Astrocyte (in vitro differentiated cells and primary cell): ENCODE measurements at regions not wholly inside any gene's neighbourhood (a gene's known extent, or its start where the extent isn't known, plus 50 kb on each side); places are given as distances from the start of the nearest gene placed in this dataset.

Source experiments
- DNase-seq: peaks from one replicate; pipeline ENCODE4 v3.0.0-alpha.2; 2010; ENCODE audit warnings: low read depth
- FAIRE-seq: peaks from 2 replicates; lab custom pipeline; 2011; peaks lifted over from hg19 to GRCh38; lab: Jason Lieb, UNC
- H2AFZ ChIP-seq: 2 replicates; pipeline ENCODE4 v1.6.0; 2012; ENCODE audit warnings: low read depth, low read length, inconsistent platforms
- H3K27ac ChIP-seq: 2 replicates; pipeline ENCODE4 v1.5.1; 2011; ENCODE audit warnings: low read depth, low read length, inconsistent platforms
- H3K27me3 ChIP-seq: 2 replicates; pipeline ENCODE4 v1.6.0; 2011; ENCODE audit warnings: low read length, inconsistent platforms; ENCODE audit not compliant: insufficient read depth
- H3K36me3 ChIP-seq: 2 replicates; pipeline ENCODE4 v1.5.1; 2011; ENCODE audit warnings: low read length, inconsistent platforms; ENCODE audit not compliant: insufficient read depth
- H3K4me1 ChIP-seq: 2 replicates; pipeline ENCODE4 v1.5.1; 2011; ENCODE audit warnings: low read length, inconsistent platforms; ENCODE audit not compliant: insufficient read depth
- H3K4me2 ChIP-seq: 2 replicates; pipeline ENCODE4 v1.6.0; 2012; ENCODE audit warnings: low read length, inconsistent platforms
- H3K4me3 ChIP-seq: 2 replicates; pipeline ENCODE4 v1.5.1; 2011; ENCODE audit warnings: low read depth, mild to moderate bottlenecking, low read length, inconsistent platforms; ENCODE audit not compliant: insufficient read depth
- H3K79me2 ChIP-seq: 2 replicates; pipeline ENCODE4 v1.6.0; 2012; ENCODE audit warnings: mild to moderate bottlenecking, low read length, inconsistent platforms; ENCODE audit not compliant: insufficient read depth
- H3K9ac ChIP-seq: 2 replicates; pipeline ENCODE4 v1.6.0; 2012; ENCODE audit warnings: mild to moderate bottlenecking, low read length, inconsistent platforms
- H3K9me3 ChIP-seq: 2 replicates; pipeline ENCODE4 v1.5.1; 2012; ENCODE audit warnings: low read depth, mild to moderate bottlenecking, low read length, inconsistent platforms; ENCODE audit not compliant: insufficient read depth
- H4K20me1 ChIP-seq: 2 replicates; pipeline ENCODE4 v1.6.0; 2012; ENCODE audit warnings: low read length, inconsistent platforms; ENCODE audit not compliant: insufficient read depth
- H3K27ac Mint-ChIP-seq: one replicate; pipeline ENCODE4 v1.8.0; 2021; ENCODE audit warnings: mild to moderate bottlenecking, mixed read lengths; ENCODE audit not compliant: unreplicated experiment
- H3K27me3 Mint-ChIP-seq: one replicate; pipeline ENCODE4 v1.8.0; 2021; ENCODE audit warnings: low read depth, mixed read lengths; ENCODE audit not compliant: unreplicated experiment
- H3K36me3 Mint-ChIP-seq: one replicate; pipeline ENCODE4 v1.8.0; 2021; ENCODE audit warnings: low read depth, mixed read lengths; ENCODE audit not compliant: unreplicated experiment
- H3K4me1 Mint-ChIP-seq: one replicate; pipeline ENCODE4 v1.8.0; 2021; ENCODE audit warnings: low read depth, mixed read lengths; ENCODE audit not compliant: unreplicated experiment
- H3K4me3 Mint-ChIP-seq: one replicate; pipeline ENCODE4 v1.8.0; 2021; ENCODE audit warnings: mild to moderate bottlenecking, moderate library complexity, mixed read lengths; ENCODE audit not compliant: unreplicated experiment
- H3K9me3 Mint-ChIP-seq: one replicate; pipeline ENCODE4 v1.8.0; 2021; ENCODE audit warnings: mild to moderate bottlenecking, mixed read lengths; ENCODE audit not compliant: unreplicated experiment
- EZH2 ChIP-seq: IDR thresholded peaks from 2 replicates; pipeline ENCODE4 v1.6.1; 2012; ENCODE audit warnings: mild to moderate bottlenecking, low read length, inconsistent platforms; ENCODE audit not compliant: insufficient read depth
- TF ChIP-seq, protein P1 (sequence below): IDR thresholded peaks from 2 replicates; pipeline ENCODE4 v1.5.1; 2011; ENCODE audit warnings: low read depth, mild to moderate bottlenecking, inconsistent platforms, low read length, moderate library complexity; ENCODE audit not compliant: insufficient read depth

DNA sequence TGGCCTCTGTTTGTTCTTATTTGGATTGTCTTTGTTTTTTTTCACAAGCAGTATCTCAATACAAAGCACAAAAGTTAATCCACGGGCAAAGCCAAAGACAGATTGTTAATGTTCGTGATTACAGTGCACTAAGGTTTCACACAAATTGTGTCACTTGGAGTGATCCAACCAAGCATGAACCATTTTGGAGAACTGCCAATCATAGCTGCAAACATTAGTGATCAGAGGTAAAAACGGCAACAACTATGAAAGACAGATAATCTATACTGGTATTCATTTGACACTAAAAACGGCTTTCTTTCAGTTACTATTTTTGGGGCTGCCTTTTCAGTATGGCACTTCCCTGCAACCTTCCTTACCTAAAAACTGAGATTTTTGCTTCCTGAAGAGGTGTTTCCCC is 213.1 kb upstream of the GULP1 start:
- H3K4me2 ChIP-seq, result peak overlapping the region; percentile 43
- H3K4me1 Mint-ChIP-seq, result peaks cover 14% of the 10 kb centered on the region
- no peaks in the 10 kb centered on the region for H3K36me3 ChIP-seq
- H3K9me3 ChIP-seq, result no peaks in the 10 kb centered on the region
- no peak overlapping the region for H3K9ac ChIP-seq
- DNase-seq (peak; percentile 25), FAIRE-seq (peak; percentile 62)
- no peak overlapping the region for H3K4me3 ChIP-seq
- H3K36me3 Mint-ChIP-seq, result no peaks in the 10 kb centered on the region
- H3K27me3 ChIP-seq, result peaks cover 7% of the 10 kb centered on the region
- peak overlapping the region; percentile 99 for H3K27ac Mint-ChIP-seq
- no peak overlapping the region for H2AFZ ChIP-seq
- no peak overlapping the region for H3K27ac ChIP-seq
- no peaks in the 10 kb centered on the region for H3K79me2 ChIP-seq
- H3K4me3 Mint-ChIP-seq, result no peak overlapping the region
- peaks cover 14% of the 10 kb centered on the region for H3K9me3 Mint-ChIP-seq
- peaks cover 2% of the 10 kb centered on the region for H3K27me3 Mint-ChIP-seq
- TF ChIP-seq, protein P1, sequence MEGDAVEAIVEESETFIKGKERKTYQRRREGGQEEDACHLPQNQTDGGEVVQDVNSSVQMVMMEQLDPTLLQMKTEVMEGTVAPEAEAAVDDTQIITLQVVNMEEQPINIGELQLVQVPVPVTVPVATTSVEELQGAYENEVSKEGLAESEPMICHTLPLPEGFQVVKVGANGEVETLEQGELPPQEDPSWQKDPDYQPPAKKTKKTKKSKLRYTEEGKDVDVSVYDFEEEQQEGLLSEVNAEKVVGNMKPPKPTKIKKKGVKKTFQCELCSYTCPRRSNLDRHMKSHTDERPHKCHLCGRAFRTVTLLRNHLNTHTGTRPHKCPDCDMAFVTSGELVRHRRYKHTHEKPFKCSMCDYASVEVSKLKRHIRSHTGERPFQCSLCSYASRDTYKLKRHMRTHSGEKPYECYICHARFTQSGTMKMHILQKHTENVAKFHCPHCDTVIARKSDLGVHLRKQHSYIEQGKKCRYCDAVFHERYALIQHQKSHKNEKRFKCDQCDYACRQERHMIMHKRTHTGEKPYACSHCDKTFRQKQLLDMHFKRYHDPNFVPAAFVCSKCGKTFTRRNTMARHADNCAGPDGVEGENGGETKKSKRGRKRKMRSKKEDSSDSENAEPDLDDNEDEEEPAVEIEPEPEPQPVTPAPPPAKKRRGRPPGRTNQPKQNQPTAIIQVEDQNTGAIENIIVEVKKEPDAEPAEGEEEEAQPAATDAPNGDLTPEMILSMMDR, result no peak
- TF ChIP-seq EZH2, result no peak
- no peaks in the 10 kb centered on the region for H4K20me1 ChIP-seq
- H3K4me1 ChIP-seq, result peaks cover 11% of the 10 kb centered on the region

DNA sequence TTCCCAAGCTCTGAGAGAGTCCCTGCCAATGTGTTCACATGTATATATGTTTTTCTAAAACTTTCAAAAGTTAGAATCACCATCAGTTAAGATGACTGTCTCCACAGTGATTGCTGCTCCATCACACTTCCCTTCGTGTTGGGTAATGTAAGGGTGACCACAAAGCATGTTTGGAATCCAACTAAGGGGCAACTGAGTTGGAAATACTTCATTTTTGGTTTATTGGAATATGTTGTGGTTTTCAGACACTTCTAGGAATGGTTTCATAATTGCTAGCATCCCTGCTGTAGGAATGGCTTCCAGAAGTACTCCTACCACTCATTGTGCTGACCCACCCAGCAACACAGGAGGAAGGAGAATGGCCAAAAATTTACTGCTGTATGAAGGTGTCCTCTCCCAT is 212.5 kb upstream of the GULP1 start:
- Mint-ChIP-seq H3K36me3 (no peaks in the 10 kb centered on the region), H3K27me3 (peaks cover 2% of the 10 kb centered on the region), H3K4me1 (peaks cover 14% of the 10 kb centered on the region), H3K9me3 (peaks cover 11% of the 10 kb centered on the region), H3K4me3 (peak overlapping the region; percentile 1), H3K27ac (peak overlapping the region; percentile 99)
- no peaks in the 10 kb centered on the region for H3K36me3 ChIP-seq
- no peak overlapping the region for H2AFZ ChIP-seq
- FAIRE-seq (peak; percentile 95), DNase-seq (peak; percentile 94)
- H3K27ac ChIP-seq, result no peak overlapping the region
- no peak overlapping the region for H3K4me3 ChIP-seq
- H3K4me1 ChIP-seq, result peaks cover 11% of the 10 kb centered on the region
- H4K20me1 ChIP-seq, result no peaks in the 10 kb centered on the region
- no peak overlapping the region for H3K9ac ChIP-seq
- H3K4me2 ChIP-seq, result peak overlapping the region; percentile 43
- H3K27me3 ChIP-seq, result peaks cover 7% of the 10 kb centered on the region
- TF ChIP-seq, protein P1, result no peak
- no peak for TF ChIP-seq EZH2
- H3K9me3 ChIP-seq, result no peaks in the 10 kb centered on the region
- H3K79me2 ChIP-seq, result no peaks in the 10 kb centered on the region

DNA sequence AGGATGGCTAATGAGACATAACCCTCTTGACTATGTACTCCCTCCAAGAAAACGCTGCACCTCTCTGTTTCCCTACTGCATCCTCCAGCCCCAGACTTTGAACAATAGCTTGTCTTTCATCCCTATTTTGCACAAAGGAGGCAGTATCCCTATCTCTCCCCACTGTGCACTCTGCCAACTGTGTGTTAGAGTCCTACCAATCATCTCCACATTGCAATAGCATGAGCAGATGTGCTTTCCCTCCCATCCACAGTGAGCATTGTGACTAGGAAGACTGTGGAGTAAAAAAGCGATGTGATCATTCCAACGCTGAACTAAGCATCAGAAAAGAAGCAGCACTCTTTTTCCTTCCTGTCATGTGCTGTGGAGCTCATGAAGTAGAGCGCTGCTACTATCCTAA is 206.3 kb upstream of the GULP1 start:
- FAIRE-seq, result no peak

More for the DNA sequence above, 206.3 kb upstream of the GULP1 start:
- no peak for DNase-seq
- H3K36me3 Mint-ChIP-seq, result no peaks in the 10 kb centered on the region
- no peak overlapping the region for H3K27ac Mint-ChIP-seq
- Histone ChIP-seq H3K79me2 (no peaks in the 10 kb centered on the region), H4K20me1 (no peaks in the 10 kb centered on the region), H3K4me1 (no peaks in the 10 kb centered on the region), H3K4me2 (no peak overlapping the region), H3K36me3 (no peaks in the 10 kb centered on the region), H3K27ac (no peak overlapping the region), H3K9ac (no peak overlapping the region), H3K9me3 (no peaks in the 10 kb centered on the region), H2AFZ (no peak overlapping the region), H3K4me3 (no peak overlapping the region), H3K27me3 (peaks cover 4% of the 10 kb centered on the region)
- no peaks in the 10 kb centered on the region for H3K27me3 Mint-ChIP-seq
- TF ChIP-seq, protein P1, result no peak
- TF ChIP-seq EZH2, result no peak
- no peak overlapping the region for H3K4me3 Mint-ChIP-seq
- H3K4me1 Mint-ChIP-seq, result no peaks in the 10 kb centered on the region
- H3K9me3 Mint-ChIP-seq, result peaks cover 5% of the 10 kb centered on the region
